Ascending aorta (tissue), 2 donors: ENCODE measurements at regions not wholly inside any gene's neighbourhood (a gene's known extent, or its start where the extent isn't known, plus 50 kb on each side); places are given as distances from the start of the nearest gene placed in this dataset.
"Not testable (repeated sequence)": the region's sequence is repeated elsewhere in the genome, so short reads cannot be mapped to it uniquely, and the experiment has no call there.

ENCODE experiments used
- DNase-seq, 2 donors: peaks; one replicate each; pipeline ENCODE4 v3.0.0-alpha.2; 2019; ENCODE audit warnings: low spot score in 2 of 2
- H3K27ac ChIP-seq, 2 donors: fragments of 200-600 bp; sonication (generic); one replicate each; pipeline ENCODE4 v1.5.1; 2016 to 2017; ENCODE audit warnings: mild to moderate bottlenecking in 1 of 2
- H3K27me3 ChIP-seq: fragments of 200-600 bp; sonication (generic); one replicate; pipeline ENCODE4 v1.5.1; 2017
- H3K36me3 ChIP-seq, 2 donors: fragments of 200-600 bp; sonication (generic); one replicate each; pipeline ENCODE4 v1.5.1; 2016
- H3K4me1 ChIP-seq, 2 donors: fragments of 200-600 bp; sonication (generic); one replicate each; pipeline ENCODE4 v1.5.1; 2016 to 2017; ENCODE audit warnings: mild to moderate bottlenecking in 1 of 2
- H3K4me3 ChIP-seq, 2 donors: fragments of 200-600 bp; sonication (generic); one replicate each; pipeline ENCODE4 v1.5.1; 2016 to 2017; ENCODE audit warnings: mild to moderate bottlenecking in 1 of 2
- H3K9me3 ChIP-seq, 2 donors: fragments of 200-600 bp; sonication (generic); one replicate each; pipeline ENCODE4 v1.5.1; 2016
- intact Hi-C: fragments of 100-400 bp; cut with DNase I; formaldehyde crosslinking; loops from one replicate; pipeline ENCODE4 v1.15.1; 2023
- TF ChIP-seq, protein P1 (sequence below), 3 experiments: fragments of 200-600 bp in 2 of 3; fragments of 450-650 bp in 1 of 3; sonication (generic) in 2 of 3; IDR thresholded peaks; one replicate each; pipeline ENCODE4 v1.5.1; 2016 to 2019; ENCODE audit warnings: antibody characterized with exemption in 3 of 3, mild to moderate bottlenecking in 1 of 3, moderate library complexity in 1 of 3

DNA sequence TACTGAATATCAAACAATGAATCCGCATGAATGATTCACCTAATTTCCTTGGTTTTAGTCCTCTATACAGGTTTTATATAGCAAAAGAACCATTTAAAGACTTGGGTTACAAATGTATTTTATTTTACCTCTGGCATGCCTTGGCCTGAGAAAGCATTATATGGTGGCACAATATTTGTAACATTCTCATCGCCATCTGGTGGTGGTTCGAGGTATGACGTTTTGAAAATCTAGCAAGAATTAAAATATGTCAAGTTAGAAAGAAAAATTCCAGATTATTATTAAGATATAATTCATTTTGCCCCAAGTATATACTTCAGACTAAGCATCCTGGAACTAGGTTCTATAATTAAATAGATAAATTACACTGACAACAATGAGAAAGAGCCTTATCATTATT, 445.9 kb downstream of the ZNF33B start:
- H3K9me3 ChIP-seq, H3K27me3 ChIP-seq, H3K27ac ChIP-seq, intact Hi-C loops, H3K4me3 ChIP-seq, H3K4me1 ChIP-seq, DNase-seq, H3K36me3 ChIP-seq: not testable (repeated sequence)
- TF ChIP-seq, protein P1, sequence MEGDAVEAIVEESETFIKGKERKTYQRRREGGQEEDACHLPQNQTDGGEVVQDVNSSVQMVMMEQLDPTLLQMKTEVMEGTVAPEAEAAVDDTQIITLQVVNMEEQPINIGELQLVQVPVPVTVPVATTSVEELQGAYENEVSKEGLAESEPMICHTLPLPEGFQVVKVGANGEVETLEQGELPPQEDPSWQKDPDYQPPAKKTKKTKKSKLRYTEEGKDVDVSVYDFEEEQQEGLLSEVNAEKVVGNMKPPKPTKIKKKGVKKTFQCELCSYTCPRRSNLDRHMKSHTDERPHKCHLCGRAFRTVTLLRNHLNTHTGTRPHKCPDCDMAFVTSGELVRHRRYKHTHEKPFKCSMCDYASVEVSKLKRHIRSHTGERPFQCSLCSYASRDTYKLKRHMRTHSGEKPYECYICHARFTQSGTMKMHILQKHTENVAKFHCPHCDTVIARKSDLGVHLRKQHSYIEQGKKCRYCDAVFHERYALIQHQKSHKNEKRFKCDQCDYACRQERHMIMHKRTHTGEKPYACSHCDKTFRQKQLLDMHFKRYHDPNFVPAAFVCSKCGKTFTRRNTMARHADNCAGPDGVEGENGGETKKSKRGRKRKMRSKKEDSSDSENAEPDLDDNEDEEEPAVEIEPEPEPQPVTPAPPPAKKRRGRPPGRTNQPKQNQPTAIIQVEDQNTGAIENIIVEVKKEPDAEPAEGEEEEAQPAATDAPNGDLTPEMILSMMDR (IDR thresholded peaks at IDR 0.05) = peak in 2 of 3 experiments; percentile 34 to 52

DNA sequence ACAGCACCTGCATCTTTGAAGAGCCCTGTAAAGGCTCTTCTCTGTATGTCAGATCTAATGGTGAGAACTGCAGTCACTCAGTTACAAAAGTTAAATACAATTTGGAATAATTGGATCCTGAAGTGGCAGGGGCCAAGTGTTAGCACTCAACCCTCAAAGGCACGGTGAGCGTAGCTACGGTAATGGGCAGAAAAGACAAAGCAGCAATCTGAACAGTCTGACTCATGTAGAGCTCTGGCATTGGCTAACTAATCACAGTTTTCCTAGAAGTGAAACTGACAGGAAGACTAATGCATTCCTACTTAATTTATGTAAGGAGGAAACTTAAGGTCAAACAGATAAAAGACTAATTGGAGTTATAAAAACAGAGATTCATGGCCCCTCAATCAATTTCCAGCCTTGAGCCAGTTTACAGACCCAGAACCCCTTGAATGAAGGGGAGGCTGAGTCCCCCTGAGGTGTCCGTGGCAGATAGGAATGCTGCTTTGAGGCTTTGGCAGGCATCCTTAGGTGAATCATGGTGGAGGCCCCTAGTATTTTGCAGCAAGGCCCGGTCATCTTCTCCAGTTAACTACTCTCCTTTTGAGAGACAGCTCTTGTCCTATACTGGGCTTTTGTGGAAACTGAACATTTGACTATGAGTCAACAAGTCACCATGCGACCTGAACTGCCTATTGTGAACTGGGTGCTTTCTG, 450.7 kb downstream of the ZNF33B start:
- DNase-seq, H3K27ac ChIP-seq, H3K27me3 ChIP-seq, H3K4me3 ChIP-seq, intact Hi-C loops, H3K36me3 ChIP-seq, H3K4me1 ChIP-seq, H3K9me3 ChIP-seq: not testable (repeated sequence)

DNA sequence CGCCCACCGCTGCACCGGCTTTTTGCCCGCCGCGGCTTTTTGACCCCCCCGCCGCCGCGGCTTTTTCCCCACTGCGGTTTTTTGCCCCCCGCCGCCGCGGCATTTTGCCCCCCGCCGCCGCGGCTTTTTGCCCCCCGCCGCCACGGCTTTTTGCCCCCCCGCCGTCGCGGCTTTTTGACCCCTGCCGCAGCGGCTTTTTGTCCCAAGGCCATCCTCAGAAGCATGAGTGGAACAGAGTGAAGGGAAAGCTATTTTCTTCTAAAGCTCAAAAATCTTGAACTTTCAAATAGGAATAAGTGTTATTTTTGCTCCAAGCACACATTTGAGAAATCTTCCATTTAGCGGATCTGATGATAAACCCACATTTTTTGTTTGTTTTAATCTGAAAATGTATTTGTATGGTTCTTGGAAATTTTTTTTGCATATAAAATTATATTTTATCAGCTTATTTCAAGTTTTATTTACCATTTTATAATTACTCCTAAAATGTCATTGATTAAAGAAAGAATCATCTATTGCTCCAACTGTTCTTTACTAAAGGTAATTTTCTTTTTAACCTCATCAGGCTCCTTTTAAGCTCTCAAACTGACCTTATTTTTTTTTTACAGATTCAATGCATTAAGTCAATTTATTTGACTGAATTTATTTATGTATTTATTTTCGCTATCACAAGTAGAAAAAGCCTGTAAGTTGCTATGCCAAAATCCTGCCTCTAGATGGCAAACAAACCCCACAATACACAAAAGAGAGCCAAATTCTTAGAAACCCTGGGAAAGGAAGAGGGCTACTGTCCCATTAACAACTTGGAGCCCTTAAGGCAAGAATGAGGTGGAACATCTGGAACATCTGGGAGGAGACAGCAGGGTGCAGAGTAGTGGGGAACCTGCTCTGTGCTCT, 460.3 kb downstream of the ZNF33B start:
- DNase-seq, H3K27ac ChIP-seq, H3K9me3 ChIP-seq, H3K4me1 ChIP-seq, H3K36me3 ChIP-seq, H3K27me3 ChIP-seq, intact Hi-C loops, H3K4me3 ChIP-seq: not testable (repeated sequence)
- TF ChIP-seq, protein P1 (IDR thresholded peaks at IDR 0.05) = peak; percentile 17 to 46 (median 21)

DNA sequence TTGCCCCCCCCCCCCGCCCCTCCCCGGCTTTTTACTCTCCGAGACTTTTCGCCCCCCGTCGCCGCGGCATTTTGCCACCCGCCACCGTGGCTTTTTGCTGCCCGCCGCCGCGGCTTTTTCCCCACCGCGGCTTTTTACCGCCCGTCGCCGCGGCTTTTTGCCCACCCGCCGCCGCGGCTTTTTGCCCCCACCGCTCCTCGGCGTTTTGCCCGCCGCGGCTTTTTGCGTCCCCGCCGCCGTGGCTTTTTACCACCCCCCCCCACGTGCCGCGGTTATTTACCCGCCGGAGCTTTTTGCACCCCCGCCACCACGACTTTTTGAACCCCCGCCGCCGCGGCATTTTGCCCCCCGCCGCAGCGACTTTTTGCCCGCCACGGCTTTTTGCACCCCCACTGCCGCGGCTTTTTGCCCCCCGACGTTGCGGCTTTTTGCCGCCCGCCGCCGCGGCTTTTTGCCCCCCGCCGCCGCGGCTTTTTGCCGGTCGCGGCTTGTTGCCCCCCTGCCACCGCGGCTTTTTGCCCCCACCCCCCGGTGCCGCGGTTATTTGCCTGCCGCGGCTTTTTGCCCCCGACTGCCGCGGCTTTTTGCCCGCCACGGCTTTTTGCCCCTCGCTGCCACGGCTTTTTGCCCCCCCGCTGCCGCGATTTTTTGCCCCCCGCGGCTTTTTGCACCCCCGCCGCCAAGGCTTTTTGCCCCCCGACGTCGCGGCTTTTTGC, 461.1 kb downstream of the ZNF33B start:
- Histone ChIP-seq H3K4me3 (peak overlapping the region in 1 of 2 donors; percentile 43), H3K4me1 (no peaks in the 10 kb centered on the region), H3K27ac (no peak overlapping the region), H3K36me3 (no peaks in the 10 kb centered on the region), H3K27me3 (peaks cover 7% of the 10 kb centered on the region), H3K9me3 (no peaks in the 10 kb centered on the region)
- DNase-seq = no peak
- TF ChIP-seq, protein P1 (IDR thresholded peaks at IDR 0.05) = no peak
- intact Hi-C loops = no loop called here

DNA sequence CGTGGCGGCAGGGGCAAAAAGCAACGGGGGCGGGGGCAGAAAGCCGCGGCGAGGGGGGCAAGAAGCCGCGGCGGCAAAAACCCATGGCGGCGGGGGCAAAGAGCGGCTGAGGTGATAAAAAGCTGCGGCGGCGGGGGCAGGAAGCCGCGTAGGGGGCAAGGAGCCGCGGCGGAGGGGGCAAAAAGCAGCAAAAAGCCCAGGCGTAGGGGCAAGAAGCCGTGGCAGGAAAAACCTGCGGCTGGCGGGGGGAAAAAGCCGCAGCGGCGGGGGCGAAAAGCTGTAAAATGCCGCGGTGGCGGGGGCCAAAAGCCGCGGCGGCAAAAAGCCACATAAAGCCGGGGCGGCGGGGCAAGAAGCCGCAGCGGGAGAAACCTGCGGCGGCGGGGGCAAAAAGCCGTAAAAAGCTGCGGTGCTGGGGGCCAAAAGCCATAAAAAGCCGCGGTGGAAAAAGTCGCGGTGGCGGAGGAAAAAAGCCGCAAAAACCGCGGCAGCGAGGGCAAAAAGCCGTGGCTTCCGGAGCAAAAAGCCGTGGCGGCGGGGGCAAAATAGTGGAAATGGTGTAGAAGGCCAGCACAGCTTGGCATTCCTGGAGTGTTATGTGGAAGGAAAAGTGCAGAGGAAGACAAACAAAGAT, 487.8 kb downstream of the ZNF33B start:
- TF ChIP-seq, protein P1 (IDR thresholded peaks at IDR 0.05) = no peak
- Histone ChIP-seq H3K27me3 (no peaks in the 10 kb centered on the region), H3K4me1 (no peaks in the 10 kb centered on the region), H3K4me3 (no peak overlapping the region), H3K9me3 (peaks cover 0 to 2% of the 10 kb centered on the region in 2 donors), H3K36me3 (no peaks in the 10 kb centered on the region), H3K27ac (no peak overlapping the region)
- intact Hi-C loops = no loop called here
- no peak for DNase-seq
